ENCODE measurements at regions not wholly inside any gene's neighbourhood (a gene's known extent, or its start where the extent isn't known, plus 50 kb on each side); places are given as distances from the start of the nearest gene placed in this dataset.

DNA sequence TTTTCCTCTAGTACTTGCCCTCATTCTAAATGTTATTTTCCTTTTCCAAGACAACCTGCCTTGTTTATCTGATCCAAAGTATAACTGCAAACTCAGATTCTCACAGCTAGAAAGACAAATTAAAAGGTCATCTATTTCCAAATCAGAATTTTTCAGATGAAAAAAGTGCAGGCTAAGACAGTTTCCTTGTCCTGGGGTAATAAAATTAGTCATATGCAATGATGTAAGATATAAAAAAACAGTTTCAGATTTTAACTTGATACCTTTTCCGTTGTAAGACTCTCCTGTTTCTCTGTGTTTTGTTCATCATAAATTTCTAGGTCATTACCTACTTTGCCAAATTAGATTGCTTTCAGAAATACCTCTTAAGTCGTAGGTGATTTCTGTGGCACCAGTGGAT, 238.4 kb upstream of the PEX5L start:
- WGBS, 5 donors: 70 to 86% (median 74%) methylated on average over 2 of the region's 2 CpGs
- no peak overlapping the region for H3K4me3 ChIP-seq
- DNase-seq: no peak
- H3K9me3 ChIP-seq: peaks cover 0 to 5% (median 0%) of the 10 kb centered on the region in 8 donors
- peaks cover 0 to 16% (median 8%) of the 10 kb centered on the region in 6 donors for H3K4me1 ChIP-seq
- H3K36me3 ChIP-seq: no peaks in the 10 kb centered on the region
- intact Hi-C loops (cut with DNase I; ENCODE audit: low total_unique reads): no loop called here
- H3K27me3 ChIP-seq (replicated peaks in 1 of 7): no peaks in the 10 kb centered on the region
- no peak overlapping the region for H3K27ac ChIP-seq
- no peak for TF ChIP-seq POLR2A (IDR thresholded peaks at IDR 0.05)
- no peak for TF ChIP-seq POLR2AphosphoS5 (IDR thresholded peaks at IDR 0.05)
- TF ChIP-seq, protein P1, sequence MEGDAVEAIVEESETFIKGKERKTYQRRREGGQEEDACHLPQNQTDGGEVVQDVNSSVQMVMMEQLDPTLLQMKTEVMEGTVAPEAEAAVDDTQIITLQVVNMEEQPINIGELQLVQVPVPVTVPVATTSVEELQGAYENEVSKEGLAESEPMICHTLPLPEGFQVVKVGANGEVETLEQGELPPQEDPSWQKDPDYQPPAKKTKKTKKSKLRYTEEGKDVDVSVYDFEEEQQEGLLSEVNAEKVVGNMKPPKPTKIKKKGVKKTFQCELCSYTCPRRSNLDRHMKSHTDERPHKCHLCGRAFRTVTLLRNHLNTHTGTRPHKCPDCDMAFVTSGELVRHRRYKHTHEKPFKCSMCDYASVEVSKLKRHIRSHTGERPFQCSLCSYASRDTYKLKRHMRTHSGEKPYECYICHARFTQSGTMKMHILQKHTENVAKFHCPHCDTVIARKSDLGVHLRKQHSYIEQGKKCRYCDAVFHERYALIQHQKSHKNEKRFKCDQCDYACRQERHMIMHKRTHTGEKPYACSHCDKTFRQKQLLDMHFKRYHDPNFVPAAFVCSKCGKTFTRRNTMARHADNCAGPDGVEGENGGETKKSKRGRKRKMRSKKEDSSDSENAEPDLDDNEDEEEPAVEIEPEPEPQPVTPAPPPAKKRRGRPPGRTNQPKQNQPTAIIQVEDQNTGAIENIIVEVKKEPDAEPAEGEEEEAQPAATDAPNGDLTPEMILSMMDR (IDR thresholded peaks at IDR 0.05 in 8 of 11, conservative IDR thresholded peaks at IDR 0.05 in 3 of 11): no peak

DNA sequence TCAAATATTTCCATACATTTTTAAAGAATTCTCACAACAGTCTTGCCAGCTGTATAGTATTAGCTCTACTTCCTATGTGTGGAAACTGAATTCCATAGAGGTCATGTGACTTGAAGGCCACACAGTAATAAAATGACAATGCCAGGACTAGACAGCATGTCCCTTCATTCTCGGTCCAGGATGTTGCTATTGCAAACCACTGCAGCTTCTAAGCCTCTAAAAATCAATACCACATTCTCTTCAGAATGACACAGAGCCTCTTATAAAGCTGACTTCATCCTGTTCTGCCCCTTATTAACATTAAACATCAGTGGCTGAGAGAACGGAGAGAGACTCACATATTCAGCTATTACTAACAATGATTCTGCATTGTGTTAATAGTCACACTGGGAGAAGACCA, 240.3 kb upstream of the PEX5L start:
- H3K9me3 ChIP-seq: peaks cover 0 to 3% (median 0%) of the 10 kb centered on the region in 8 donors
- TF ChIP-seq POLR2AphosphoS5 (IDR thresholded peaks at IDR 0.05): no peak
- TF ChIP-seq, protein P1 (IDR thresholded peaks at IDR 0.05 in 8 of 11, conservative IDR thresholded peaks at IDR 0.05 in 3 of 11): no peak
- TF ChIP-seq POLR2A (IDR thresholded peaks at IDR 0.05): no peak
- H3K4me1 ChIP-seq: peaks cover 0 to 16% (median 8%) of the 10 kb centered on the region in 6 donors
- no peak overlapping the region for H3K4me3 ChIP-seq
- 57 to 80% (median 73%) methylated on average over 2 of the region's 2 CpGs for WGBS, 5 donors
- H3K27me3 ChIP-seq (replicated peaks in 1 of 7): no peaks in the 10 kb centered on the region
- no peak overlapping the region for H3K27ac ChIP-seq
- DNase-seq: no peak
- H3K36me3 ChIP-seq: no peaks in the 10 kb centered on the region
- intact Hi-C loops (cut with DNase I; ENCODE audit: low total_unique reads): no loop called here

DNA sequence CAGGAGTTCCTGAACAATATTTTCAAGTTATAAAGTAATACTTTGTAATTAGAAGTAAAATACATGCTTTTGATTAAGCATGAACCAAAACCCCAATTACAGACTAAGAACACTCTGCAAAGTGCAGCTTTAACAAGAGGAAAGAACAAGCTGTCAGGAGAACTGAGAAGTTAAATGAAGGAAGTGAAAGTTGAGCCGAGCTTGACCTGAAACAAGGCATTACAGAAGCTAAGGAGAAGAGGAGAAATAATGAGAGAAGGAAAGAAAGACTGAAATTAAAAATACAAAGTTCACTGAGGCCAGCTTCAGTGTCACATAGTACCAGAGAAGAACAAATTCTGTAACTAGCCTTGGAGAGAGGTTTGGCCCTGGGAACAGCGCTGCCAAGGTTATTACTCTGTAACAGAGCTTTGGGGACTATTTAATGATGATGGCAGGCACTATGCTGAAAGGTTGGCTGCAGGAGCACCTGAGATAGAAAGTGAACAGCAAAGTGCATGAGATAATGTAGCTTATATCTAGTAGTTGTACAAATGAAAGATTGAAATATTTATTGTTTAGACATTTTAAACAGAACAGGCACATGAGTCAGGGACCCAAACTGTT, 241.9 kb upstream of the PEX5L start:
- H3K4me3 ChIP-seq: no peak overlapping the region
- no peak overlapping the region for H3K27ac ChIP-seq
- TF ChIP-seq, protein P1 (IDR thresholded peaks at IDR 0.05 in 8 of 11, conservative IDR thresholded peaks at IDR 0.05 in 3 of 11): no peak
- TF ChIP-seq POLR2AphosphoS5 (IDR thresholded peaks at IDR 0.05) (no peak), POLR2A (IDR thresholded peaks at IDR 0.05) (no peak)
- H3K4me1 ChIP-seq: peaks cover 0 to 16% (median 8%) of the 10 kb centered on the region in 6 donors
- intact Hi-C loops (cut with DNase I; ENCODE audit: low total_unique reads): no loop called here
- WGBS, 5 donors: 48 to 54% (median 50%) methylated on average over 2 of the region's 2 CpGs
- H3K36me3 ChIP-seq: no peaks in the 10 kb centered on the region
- no peaks in the 10 kb centered on the region for H3K27me3 ChIP-seq (replicated peaks in 1 of 7)
- H3K9me3 ChIP-seq: no peaks in the 10 kb centered on the region
- DNase-seq: no peak

DNA sequence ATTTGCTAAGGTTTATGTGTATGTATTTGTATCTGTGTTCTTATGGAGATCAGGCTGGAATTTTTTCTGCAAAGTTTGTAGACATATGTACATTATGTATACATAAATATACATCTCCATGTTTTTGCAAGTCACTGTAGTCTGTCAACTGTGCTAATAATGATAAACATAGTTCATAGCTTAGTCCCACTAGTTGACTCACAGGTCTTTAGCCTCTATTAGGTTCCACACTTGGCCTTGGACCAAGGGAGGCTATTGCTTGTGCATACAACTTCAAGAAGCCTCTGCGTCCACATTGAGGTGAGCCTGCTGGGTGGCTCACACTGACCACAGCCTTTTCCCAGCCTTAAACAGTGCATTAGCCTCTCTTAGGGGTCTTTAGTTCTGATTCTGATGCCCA, 243.8 kb upstream of the PEX5L start:
- Histone ChIP-seq H3K4me1 (peaks cover 0 to 16% (median 8%) of the 10 kb centered on the region in 6 donors), H3K36me3 (no peaks in the 10 kb centered on the region), H3K27ac (no peak overlapping the region), H3K9me3 (no peaks in the 10 kb centered on the region), H3K27me3 (replicated peaks in 1 of 7) (no peaks in the 10 kb centered on the region), H3K4me3 (no peak overlapping the region)
- no peak for DNase-seq
- 89 to 100% (median 97%) methylated on average over 1 of the region's 1 CpG for WGBS, 5 donors
- TF ChIP-seq, protein P1 (IDR thresholded peaks at IDR 0.05 in 8 of 11, conservative IDR thresholded peaks at IDR 0.05 in 3 of 11): no peak
- TF ChIP-seq POLR2A (IDR thresholded peaks at IDR 0.05): no peak
- TF ChIP-seq POLR2AphosphoS5 (IDR thresholded peaks at IDR 0.05): no peak
- intact Hi-C loops (cut with DNase I; ENCODE audit: low total_unique reads): no loop called here
